SK-N-SH treated with all-trans-retinoic acid at 6 μM for 48 hours (cell line): ENCODE measurements at regions not wholly inside any gene's neighbourhood (a gene's known extent, or its start where the extent isn't known, plus 50 kb on each side); places are given as distances from the start of the nearest gene placed in this dataset.

Source experiments
- ARNTL ChIP-seq: fragments of 450-650 bp; formaldehyde crosslinking; IDR thresholded peaks from 2 replicates; pipeline ENCODE4 v1.5.0; 2020; ENCODE audit warnings: low read depth, mild to moderate bottlenecking, moderate library complexity, borderline replicate concordance
- CSDC2 ChIP-seq: fragments of 250-450 bp; sonication (Bioruptor Pico); IDR thresholded peaks from 2 replicates; pipeline ENCODE4 v1.5.0; 2020; ENCODE audit warnings: mild to moderate bottlenecking, moderate library complexity
- CSRNP3 ChIP-seq: fragments of 250-450 bp; sonication (Bioruptor Pico); IDR thresholded peaks from 2 replicates; pipeline ENCODE4 v1.5.1; 2021; ENCODE audit warnings: mild to moderate bottlenecking, moderate library complexity
- PATZ1 ChIP-seq: fragments of 250-450 bp; sonication (Bioruptor Pico); IDR thresholded peaks from 2 replicates; pipeline ENCODE4 v1.8.0; 2020; ENCODE audit warnings: mild to moderate bottlenecking, moderate library complexity, borderline replicate concordance
- POU6F1 ChIP-seq: fragments of 250-450 bp; sonication (Bioruptor Pico); IDR thresholded peaks from 2 replicates; pipeline ENCODE4 v1.8.0; 2021; ENCODE audit warnings: low read depth, mild to moderate bottlenecking, moderate library complexity, borderline replicate concordance
- TCF4 ChIP-seq: fragments of 250-450 bp; sonication (Bioruptor Pico); IDR thresholded peaks from 2 replicates; pipeline ENCODE4 v1.8.0; 2021; ENCODE audit warnings: mild to moderate bottlenecking, moderate library complexity, borderline replicate concordance
- TOX ChIP-seq: fragments of 250-450 bp; sonication (Bioruptor Pico); IDR thresholded peaks from 2 replicates; pipeline ENCODE4 v1.8.0; 2021; ENCODE audit warnings: mild to moderate bottlenecking, moderate library complexity, borderline replicate concordance
- ZFP30 ChIP-seq: fragments of 450-650 bp; formaldehyde crosslinking; IDR thresholded peaks from 2 replicates; pipeline ENCODE4 v1.5.0; 2022; ENCODE audit warnings: mild to moderate bottlenecking, moderate library complexity

- TF ChIP-seq TOX, result no peak
- TF ChIP-seq ARNTL (CRISPR knock-in tag), result no peak
- no peak for TF ChIP-seq POU6F1 (CRISPR knock-in tag)
- TF ChIP-seq PATZ1 (CRISPR knock-in tag), result no peak
- no peak for TF ChIP-seq TCF4 (CRISPR knock-in tag)
- TF ChIP-seq CSRNP3 (CRISPR knock-in tag), result no peak
- TF ChIP-seq CSDC2 (CRISPR knock-in tag), result no peak
- TF ChIP-seq ZFP30, result no peak
Observed at GRCh38 chr18:59800897-59801296, 98.9 kb upstream of the PMAIP1 start.
